ENCODE measurements at regions not wholly inside any gene's neighbourhood (a gene's known extent, or its start where the extent isn't known, plus 50 kb on each side); places are given as distances from the start of the nearest gene placed in this dataset.

DNA sequence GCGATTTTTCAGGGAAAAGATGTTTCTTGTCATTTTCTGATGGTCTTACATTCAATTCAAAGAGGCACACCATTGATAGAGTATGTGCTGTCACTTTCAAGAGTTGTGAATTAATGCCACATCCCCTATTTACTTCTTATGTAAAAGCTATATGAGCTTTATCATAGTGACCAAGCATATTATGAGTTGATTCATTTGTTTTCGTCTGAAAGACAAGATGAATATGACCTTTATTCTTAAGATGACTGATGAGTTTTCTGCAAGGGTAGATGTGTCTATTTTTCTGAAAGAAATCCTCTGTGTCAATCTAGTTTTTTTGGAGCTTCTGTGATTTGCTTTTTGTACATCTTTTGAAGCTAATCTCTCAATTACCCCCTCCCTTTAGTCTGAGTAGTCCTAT is 676.3 kb upstream of the ARGLU1 start:
- Mint-ChIP-seq H3K27me3 (no peaks in the 10 kb centered on the region), H3K9me3 (no peaks in the 10 kb centered on the region), H3K4me3 (no peak overlapping the region), H3K4me1 (ENCODE audit: low read depth) (no peaks in the 10 kb centered on the region), H3K27ac (no peak overlapping the region), H3K36me3 (ENCODE audit: low read depth) (no peaks in the 10 kb centered on the region)
- no peak for DNase-seq

DNA sequence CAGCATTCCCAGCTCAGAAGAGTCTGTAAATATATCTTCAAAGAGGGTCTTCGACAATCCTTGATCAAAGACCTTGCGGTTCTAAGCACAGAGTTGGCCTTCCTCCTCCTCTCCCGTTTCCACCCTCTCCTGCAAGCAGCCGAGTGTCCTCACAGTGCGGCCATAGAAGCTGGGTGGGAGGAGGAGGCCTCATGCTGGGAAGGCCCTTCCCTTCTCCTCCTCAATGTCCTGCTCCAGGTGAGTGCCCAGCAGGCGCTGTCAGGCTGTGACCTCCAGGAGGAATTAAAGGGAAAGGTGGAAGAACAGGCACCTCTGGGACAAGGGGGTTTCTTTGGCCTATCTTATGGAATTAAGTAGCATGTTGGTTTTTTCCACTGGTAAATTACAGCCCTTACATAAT is 674.2 kb upstream of the ARGLU1 start:
- Mint-ChIP-seq H3K27me3 (no peaks in the 10 kb centered on the region), H3K9me3 (no peaks in the 10 kb centered on the region), H3K27ac (no peak overlapping the region), H3K36me3 (ENCODE audit: low read depth) (no peaks in the 10 kb centered on the region), H3K4me3 (no peak overlapping the region), H3K4me1 (ENCODE audit: low read depth) (no peaks in the 10 kb centered on the region)
- no peak for DNase-seq

DNA sequence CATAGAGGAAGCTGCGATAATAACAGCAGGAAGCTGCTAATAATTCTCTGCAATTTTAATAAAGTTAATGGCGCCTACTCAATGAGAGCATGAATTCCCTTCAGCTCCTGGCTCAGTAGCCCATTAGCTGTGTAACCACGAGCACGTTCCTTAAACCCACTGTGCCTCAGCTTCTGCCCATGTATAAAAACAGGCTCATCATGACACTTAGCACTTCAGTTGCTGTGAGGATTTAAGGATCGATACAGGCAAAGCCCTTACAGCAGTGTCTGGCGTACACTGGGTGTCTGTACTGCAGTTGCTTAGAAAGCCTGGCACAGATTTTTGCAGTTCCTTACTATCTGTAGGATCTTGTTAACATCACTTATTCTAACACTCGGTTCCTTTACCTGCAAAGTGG is 673.4 kb upstream of the ARGLU1 start:
- DNase-seq, result no peak
- H3K27ac Mint-ChIP-seq, result no peak overlapping the region
- H3K27me3 Mint-ChIP-seq, result no peaks in the 10 kb centered on the region
- H3K4me3 Mint-ChIP-seq, result no peak overlapping the region
- no peaks in the 10 kb centered on the region for H3K4me1 Mint-ChIP-seq (ENCODE audit: low read depth)
- no peaks in the 10 kb centered on the region for H3K36me3 Mint-ChIP-seq (ENCODE audit: low read depth)
- no peaks in the 10 kb centered on the region for H3K9me3 Mint-ChIP-seq

DNA sequence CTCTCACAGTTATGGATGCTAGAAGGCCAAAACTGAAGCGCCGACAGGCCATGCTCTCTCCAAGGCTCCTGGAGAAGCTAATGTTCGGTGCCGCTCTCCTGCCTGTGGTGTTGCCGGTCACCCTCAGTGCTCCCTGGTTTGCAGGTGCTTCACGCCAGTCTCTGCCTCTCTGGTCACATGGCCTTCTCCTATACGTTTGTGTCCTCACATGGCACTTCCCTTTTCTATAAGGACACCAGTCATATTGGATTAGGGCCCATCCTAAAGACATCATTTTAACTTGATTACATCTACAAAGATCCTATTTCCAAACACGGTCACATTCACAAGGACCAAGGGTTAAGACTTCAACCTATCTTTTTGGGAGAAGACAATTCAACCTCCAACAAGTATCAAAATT is 671.3 kb upstream of the ARGLU1 start:
- Mint-ChIP-seq H3K9me3 (no peaks in the 10 kb centered on the region), H3K27ac (no peak overlapping the region), H3K27me3 (peaks cover 3% of the 10 kb centered on the region), H3K4me3 (no peak overlapping the region), H3K4me1 (ENCODE audit: low read depth) (no peaks in the 10 kb centered on the region), H3K36me3 (ENCODE audit: low read depth) (no peaks in the 10 kb centered on the region)
- no peak for DNase-seq

DNA sequence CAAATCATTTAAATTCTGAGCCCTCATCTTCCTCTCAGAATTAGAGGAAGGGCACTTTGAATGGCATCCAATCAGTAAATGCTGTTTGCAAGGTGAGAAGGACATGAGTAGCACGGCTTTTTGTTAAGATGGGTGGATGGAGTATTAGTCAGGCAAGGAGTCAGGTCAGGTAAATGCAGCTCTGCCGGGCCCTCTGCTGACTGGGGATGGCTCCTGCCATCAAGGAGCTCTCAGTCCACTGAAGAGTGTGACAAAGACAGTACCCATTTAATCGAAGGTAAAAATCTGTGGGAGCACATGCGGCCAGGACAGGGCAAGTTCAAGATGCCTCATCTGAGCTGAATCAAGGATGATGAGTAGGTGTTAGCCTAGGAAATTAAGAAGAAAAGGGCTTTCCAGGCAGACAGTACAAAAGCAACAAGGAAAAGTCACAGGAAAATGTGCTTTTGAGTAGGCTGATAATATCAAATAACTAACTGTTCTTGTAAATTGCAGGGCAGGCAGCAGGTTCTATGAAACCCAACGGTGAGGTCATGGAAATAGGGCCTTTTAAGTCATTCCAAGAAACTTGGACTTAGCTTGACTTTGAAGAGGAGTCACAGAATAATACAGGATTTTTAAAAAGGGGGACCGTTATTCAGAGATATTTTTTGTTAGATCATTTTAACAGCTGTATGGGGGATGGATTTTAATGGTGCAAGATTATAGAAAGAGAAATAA is 670.5 kb upstream of the ARGLU1 start:
- no peak for DNase-seq
- Mint-ChIP-seq H3K36me3 (ENCODE audit: low read depth) (no peaks in the 10 kb centered on the region), H3K27ac (no peak overlapping the region), H3K27me3 (peaks cover 3% of the 10 kb centered on the region), H3K9me3 (no peaks in the 10 kb centered on the region), H3K4me3 (no peak overlapping the region), H3K4me1 (ENCODE audit: low read depth) (no peaks in the 10 kb centered on the region)

DNA sequence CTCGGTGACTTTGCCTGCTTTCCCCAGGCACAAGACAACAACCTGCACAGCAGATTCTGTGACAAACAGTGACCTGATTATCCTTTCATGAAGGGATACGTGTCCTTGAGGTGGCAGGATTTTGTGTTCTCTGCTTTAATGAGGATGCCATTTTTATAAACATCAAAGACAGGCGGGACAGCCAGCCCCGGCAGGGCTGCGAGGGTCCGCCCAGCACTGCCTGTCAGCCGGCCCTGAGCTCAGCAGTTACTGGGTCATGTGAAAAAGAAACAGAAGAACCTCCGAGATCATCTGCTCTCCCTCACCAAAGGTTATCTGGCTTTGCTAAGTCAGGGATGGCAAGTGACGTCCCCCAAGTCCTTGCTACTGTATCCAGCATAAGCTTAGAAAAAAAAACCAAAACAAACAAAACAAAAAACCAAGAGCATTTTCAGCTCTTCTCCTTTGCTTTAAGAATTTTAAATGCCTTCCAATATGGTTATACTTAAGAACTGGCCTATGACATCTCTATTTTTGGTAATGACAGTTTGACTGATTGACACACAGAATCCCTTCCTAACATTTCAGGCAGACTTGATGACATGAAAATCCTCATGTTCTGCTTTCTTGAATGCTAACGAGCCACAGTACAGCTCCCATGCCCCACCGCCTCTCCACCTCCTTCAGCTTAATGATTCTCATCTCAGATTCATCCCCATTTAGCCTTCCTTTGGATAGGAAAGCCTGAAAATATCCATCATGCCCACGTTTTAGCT is 666.6 kb upstream of the ARGLU1 start:
- Mint-ChIP-seq H3K27me3 (peaks cover 3% of the 10 kb centered on the region), H3K9me3 (no peaks in the 10 kb centered on the region), H3K4me3 (no peak overlapping the region), H3K36me3 (ENCODE audit: low read depth) (no peaks in the 10 kb centered on the region), H3K27ac (no peak overlapping the region), H3K4me1 (ENCODE audit: low read depth) (no peaks in the 10 kb centered on the region)
- DNase-seq, result no peak

DNA sequence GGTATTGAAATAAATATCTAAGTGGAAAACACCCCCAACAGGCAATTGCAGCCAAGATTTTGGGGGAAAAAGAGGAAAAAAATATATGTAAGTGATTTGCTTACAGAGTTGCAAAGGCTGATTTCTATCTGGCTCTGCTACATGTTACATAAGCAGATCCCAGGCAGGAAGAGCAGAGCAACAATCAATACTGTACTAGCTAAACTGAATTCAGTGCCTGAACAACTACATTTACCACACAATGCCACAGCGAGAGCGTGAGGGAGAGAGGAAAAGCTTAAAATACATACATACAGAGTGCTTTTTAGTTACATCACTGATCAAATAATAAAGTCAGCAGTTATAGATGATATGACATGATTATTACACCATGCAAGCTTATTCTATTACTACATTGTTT is 665.6 kb upstream of the ARGLU1 start:
- H3K27ac Mint-ChIP-seq, result no peak overlapping the region
- peaks cover 3% of the 10 kb centered on the region for H3K27me3 Mint-ChIP-seq
- DNase-seq, result no peak
- no peaks in the 10 kb centered on the region for H3K36me3 Mint-ChIP-seq (ENCODE audit: low read depth)
- no peaks in the 10 kb centered on the region for H3K9me3 Mint-ChIP-seq
- H3K4me3 Mint-ChIP-seq, result no peak overlapping the region
- H3K4me1 Mint-ChIP-seq (ENCODE audit: low read depth), result no peaks in the 10 kb centered on the region

DNA sequence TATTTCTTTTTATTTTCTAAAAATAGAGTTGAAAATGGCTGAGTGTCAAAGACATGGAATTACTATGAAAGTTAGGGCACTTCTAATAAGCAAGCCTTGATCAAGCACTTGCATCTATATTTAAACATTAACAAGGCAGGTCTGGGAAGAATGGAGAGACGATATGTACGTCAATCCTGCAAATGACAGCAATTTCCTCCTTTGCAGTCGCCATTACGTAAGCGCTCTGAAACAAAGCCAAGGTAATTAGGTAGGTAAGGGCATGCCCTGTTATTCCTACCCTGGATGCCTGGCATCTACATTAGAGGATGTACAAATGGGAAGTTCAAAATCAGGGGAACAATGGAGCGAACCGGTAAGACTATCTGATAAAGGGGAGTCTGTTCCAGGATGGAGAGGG is 664.0 kb upstream of the ARGLU1 start:
- Mint-ChIP-seq H3K27me3 (peaks cover 3% of the 10 kb centered on the region), H3K4me3 (no peak overlapping the region), H3K4me1 (ENCODE audit: low read depth) (no peaks in the 10 kb centered on the region), H3K36me3 (ENCODE audit: low read depth) (no peaks in the 10 kb centered on the region), H3K27ac (no peak overlapping the region), H3K9me3 (no peaks in the 10 kb centered on the region)
- DNase-seq, result no peak

DNA sequence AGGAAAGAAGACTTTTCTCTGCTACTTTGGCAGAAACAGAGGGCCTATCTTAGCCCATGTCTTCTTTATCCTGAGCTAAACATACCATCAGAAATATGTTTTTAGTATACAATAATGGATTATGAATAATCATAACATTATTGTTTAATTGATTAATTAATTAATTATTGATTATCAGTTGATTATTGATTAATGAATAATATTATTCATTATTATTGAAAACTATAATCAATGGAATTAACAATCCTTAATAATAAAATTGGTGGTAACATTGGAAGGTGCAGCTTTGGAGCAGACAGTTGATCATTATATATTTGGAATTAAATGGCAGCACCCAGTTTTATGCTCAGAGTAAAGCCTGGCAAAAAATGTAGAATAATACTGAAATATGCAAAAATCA is 655.9 kb upstream of the ARGLU1 start:
- no peaks in the 10 kb centered on the region for H3K27me3 Mint-ChIP-seq
- H3K36me3 Mint-ChIP-seq (ENCODE audit: low read depth), result no peaks in the 10 kb centered on the region
- no peaks in the 10 kb centered on the region for H3K4me1 Mint-ChIP-seq (ENCODE audit: low read depth)
- DNase-seq, result no peak
- H3K4me3 Mint-ChIP-seq, result no peak overlapping the region
- H3K27ac Mint-ChIP-seq, result no peak overlapping the region
- H3K9me3 Mint-ChIP-seq, result no peaks in the 10 kb centered on the region

DNA sequence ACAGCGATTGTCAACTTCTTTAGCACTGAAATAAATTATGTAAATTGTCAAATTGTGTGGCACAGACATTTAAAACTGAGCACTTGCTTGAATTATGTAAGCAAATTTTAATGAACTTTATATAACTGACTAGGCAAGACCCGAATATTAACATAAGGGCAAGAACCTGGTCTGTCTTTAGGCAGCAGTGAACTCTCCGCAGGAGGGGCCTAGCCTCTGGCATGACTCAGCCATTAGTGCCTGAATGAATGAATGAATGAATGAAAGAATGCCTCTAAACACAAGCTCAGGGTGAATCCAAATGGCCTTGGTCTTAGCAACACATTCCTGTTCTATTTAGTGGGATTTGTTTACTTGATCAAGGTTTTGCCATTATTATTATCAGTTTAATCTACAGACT is 654.7 kb upstream of the ARGLU1 start:
- H3K9me3 Mint-ChIP-seq, result no peaks in the 10 kb centered on the region
- H3K4me3 Mint-ChIP-seq, result no peak overlapping the region
- no peaks in the 10 kb centered on the region for H3K27me3 Mint-ChIP-seq
- H3K36me3 Mint-ChIP-seq (ENCODE audit: low read depth), result no peaks in the 10 kb centered on the region
- H3K27ac Mint-ChIP-seq, result no peak overlapping the region
- H3K4me1 Mint-ChIP-seq (ENCODE audit: low read depth), result no peaks in the 10 kb centered on the region
- DNase-seq, result no peak

DNA sequence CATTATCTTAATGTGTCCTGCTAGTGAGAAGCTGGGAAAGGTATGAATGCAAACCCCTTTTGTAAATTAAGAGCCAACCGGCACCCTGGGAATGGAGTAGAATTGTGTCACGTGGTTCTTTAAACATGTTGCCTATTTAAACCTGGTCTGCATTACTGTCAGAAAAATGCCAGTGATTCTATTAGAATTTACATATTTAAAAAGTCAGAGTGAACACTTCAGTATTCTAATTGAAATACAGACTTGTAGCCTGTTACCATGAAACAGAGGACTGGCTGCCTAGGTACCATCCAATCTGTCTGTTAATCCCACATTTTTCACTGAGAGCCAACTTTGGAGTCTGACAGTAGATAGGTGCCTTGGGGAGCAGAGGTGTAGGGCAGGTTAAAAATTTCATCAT is 652.3 kb upstream of the ARGLU1 start:
- H3K9me3 Mint-ChIP-seq, result no peaks in the 10 kb centered on the region
- H3K36me3 Mint-ChIP-seq (ENCODE audit: low read depth), result no peaks in the 10 kb centered on the region
- no peaks in the 10 kb centered on the region for H3K4me1 Mint-ChIP-seq (ENCODE audit: low read depth)
- no peak overlapping the region for H3K27ac Mint-ChIP-seq
- H3K27me3 Mint-ChIP-seq, result no peaks in the 10 kb centered on the region
- H3K4me3 Mint-ChIP-seq, result no peak overlapping the region
- no peak for DNase-seq

DNA sequence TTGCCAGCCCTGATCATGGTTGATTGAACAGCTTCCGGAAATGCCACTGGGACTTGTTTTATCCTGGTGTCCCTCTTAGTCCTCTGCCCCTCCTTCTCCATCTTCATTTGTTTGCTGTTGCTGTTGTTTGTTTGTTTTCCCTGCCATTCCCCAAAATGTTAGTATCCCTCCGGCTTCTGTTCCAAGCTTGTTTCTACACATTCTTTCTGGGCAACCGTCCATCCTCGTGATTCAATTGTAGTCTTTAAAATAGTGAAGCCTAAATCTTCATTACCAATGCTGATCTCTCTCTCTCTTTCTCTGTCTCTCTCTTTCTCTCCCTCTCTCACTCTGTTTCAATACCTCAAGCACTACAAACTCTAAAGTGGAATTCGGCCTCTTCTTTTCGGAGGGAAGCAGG is 649.3 kb upstream of the ARGLU1 start:
- no peak for DNase-seq
- Mint-ChIP-seq H3K4me3 (no peak overlapping the region), H3K36me3 (ENCODE audit: low read depth) (no peaks in the 10 kb centered on the region), H3K4me1 (ENCODE audit: low read depth) (no peaks in the 10 kb centered on the region), H3K27ac (no peak overlapping the region), H3K27me3 (no peaks in the 10 kb centered on the region), H3K9me3 (no peaks in the 10 kb centered on the region)

DNA sequence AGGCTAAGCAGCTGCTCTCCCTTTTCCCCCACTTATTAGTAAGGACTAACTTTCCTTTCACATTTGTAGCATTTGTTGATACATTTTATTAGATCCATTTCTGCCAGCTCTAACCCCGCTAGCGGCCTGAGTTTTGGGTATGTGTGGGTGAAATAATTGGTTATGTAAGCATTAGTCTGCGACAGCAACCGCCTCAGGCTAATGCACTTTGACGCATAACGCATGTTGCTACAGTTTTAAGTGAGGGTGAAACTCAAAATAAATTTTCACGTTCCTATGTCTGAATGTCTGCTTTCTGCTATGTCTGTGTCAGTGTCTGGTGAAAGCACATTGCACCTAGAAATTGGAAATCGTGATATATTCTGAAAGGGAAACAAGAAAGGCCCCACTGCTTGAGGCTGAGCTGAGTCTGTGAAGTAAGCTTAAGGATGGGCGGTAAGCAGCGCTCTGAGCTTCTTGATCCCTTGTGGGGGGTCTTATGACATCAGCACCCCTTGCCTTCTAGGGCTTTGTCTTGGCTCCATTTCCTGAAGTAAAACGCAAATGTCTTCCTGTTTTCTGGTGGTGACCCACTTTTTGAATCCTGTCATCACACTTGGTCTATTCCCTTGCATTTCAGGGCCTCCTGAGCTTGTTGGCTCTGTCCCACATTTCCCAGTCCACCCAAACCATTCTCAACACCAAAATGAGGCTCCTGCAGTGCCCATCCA is 648.3 kb upstream of the ARGLU1 start:
- no peaks in the 10 kb centered on the region for H3K36me3 Mint-ChIP-seq (ENCODE audit: low read depth)

DNA sequence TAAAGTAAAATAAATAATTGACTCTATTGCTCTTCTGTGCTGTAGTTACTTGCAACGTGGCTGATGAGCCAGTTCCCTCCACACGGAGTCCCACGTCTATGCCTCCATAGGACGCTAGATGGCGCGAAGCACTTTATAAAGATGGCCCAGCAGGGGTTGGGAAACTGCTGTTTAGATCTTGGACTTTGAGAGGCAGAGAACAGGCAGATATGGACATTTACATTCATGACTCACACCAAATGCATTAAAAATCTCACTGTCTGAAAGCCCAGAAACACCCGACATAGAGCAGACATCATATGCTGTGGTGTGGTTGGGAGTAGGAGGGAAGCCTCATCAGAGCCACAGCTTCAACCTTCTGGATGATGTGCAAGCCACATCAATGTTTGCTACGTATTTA is 643.1 kb upstream of the ARGLU1 start:
- no peaks in the 10 kb centered on the region for H3K9me3 Mint-ChIP-seq
- no peak overlapping the region for H3K4me3 Mint-ChIP-seq
- H3K27ac Mint-ChIP-seq, result no peak overlapping the region
- H3K4me1 Mint-ChIP-seq (ENCODE audit: low read depth), result no peaks in the 10 kb centered on the region
- DNase-seq, result peak; percentile 53
- no peaks in the 10 kb centered on the region for H3K36me3 Mint-ChIP-seq (ENCODE audit: low read depth)
- H3K27me3 Mint-ChIP-seq, result peaks cover 8% of the 10 kb centered on the region

More for the DNA sequence above, 648.3 kb upstream of the ARGLU1 start:
- no peak for DNase-seq
- Mint-ChIP-seq H3K27ac (no peak overlapping the region), H3K9me3 (no peaks in the 10 kb centered on the region), H3K4me1 (ENCODE audit: low read depth) (no peaks in the 10 kb centered on the region), H3K27me3 (peaks cover 2% of the 10 kb centered on the region), H3K4me3 (no peak overlapping the region)

DNA sequence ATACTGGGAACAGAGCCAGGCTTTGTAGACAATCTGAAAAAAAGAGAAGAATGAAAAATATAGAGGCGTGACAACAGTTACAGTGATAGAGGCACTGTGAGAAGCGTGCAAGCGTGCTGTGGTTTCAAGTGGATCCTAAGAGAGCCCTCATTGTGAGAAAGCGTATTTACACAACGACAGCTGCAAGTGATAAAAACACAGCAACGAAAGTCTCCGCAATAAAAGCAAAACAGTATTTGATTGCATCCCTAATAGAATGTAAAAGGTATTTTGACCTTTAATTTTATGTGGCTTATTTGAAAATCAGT is 642.7 kb upstream of the ARGLU1 start:
- no peaks in the 10 kb centered on the region for H3K36me3 Mint-ChIP-seq (ENCODE audit: low read depth)
- H3K9me3 Mint-ChIP-seq, result no peaks in the 10 kb centered on the region
- no peak overlapping the region for H3K4me3 Mint-ChIP-seq
- H3K27me3 Mint-ChIP-seq, result peaks cover 8% of the 10 kb centered on the region
- no peaks in the 10 kb centered on the region for H3K4me1 Mint-ChIP-seq (ENCODE audit: low read depth)
- no peak for DNase-seq
- H3K27ac Mint-ChIP-seq, result no peak overlapping the region

Data from activated T-cell treated with anti-CD3 and anti-CD28 coated beads, Interleukin-2, amount 50 U/mL, for 24 hours (primary cell).